Epithelial cell of esophagus (primary cell): ENCODE measurements at regions not wholly inside any gene's neighbourhood (a gene's known extent, or its start where the extent isn't known, plus 50 kb on each side); places are given as distances from the start of the nearest gene placed in this dataset.
A peak's percentile ranks its signal among the peaks of the same experiment; 100 is the strongest.
"Not testable (repeated sequence)": the region's sequence is repeated elsewhere in the genome, so short reads cannot be mapped to it uniquely, and the experiment has no call there.

Source experiments
- DNase-seq: peaks from one replicate; pipeline ENCODE4 v3.0.0; 2010; ENCODE audit warnings: low read depth
- H3K4me3 ChIP-seq: 2 replicates; pipeline ENCODE4 v1.5.1; 2011; ENCODE audit warnings: mild to moderate bottlenecking, low read length, control low read depth
- TF ChIP-seq, protein P1 (sequence below): IDR thresholded peaks from 2 replicates; pipeline ENCODE4 v1.5.1; 2011; ENCODE audit warnings: low read depth, mild to moderate bottlenecking, low read length, control low read depth, inconsistent platforms; ENCODE audit not compliant: insufficient read depth; ENCODE audit errors: missing control alignments

DNA sequence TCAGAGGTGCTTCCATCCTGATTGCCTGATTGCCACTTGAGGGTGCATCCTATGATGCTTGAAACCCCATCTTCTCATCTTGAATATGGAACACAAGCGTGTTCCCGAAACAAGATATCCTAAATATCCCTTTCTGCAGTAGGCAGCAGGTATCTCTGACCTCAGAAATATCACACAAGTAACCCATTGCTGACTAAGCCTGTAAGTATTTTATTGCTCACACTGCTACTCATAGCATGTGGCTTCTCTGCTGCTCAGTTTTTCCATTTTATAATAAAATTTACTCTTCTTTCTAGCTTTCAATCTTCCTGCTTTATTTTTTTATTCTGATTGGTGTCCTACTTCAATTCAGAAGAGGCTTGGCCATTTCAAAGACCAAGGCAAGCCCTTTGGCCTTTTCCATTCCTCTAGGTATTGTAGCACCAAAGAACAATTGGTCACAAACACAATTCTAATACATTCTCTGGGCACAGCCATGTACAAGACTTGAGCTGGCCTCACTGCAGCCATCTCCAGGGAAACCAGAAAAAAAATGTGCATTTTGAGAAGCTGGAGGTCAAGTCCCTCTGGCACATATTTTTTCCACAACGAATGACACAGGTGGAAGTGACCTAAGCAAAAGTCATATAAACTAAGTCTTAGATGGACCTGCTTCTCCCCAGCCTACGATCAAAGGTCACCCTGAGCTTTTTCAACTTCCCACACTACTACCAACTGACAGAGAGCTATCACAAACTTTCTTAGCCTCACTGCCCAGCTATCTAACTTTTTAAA, 107.0 kb downstream of the OR13H1 start:
- H3K4me3 ChIP-seq: no peak overlapping the region
- TF ChIP-seq, protein P1, sequence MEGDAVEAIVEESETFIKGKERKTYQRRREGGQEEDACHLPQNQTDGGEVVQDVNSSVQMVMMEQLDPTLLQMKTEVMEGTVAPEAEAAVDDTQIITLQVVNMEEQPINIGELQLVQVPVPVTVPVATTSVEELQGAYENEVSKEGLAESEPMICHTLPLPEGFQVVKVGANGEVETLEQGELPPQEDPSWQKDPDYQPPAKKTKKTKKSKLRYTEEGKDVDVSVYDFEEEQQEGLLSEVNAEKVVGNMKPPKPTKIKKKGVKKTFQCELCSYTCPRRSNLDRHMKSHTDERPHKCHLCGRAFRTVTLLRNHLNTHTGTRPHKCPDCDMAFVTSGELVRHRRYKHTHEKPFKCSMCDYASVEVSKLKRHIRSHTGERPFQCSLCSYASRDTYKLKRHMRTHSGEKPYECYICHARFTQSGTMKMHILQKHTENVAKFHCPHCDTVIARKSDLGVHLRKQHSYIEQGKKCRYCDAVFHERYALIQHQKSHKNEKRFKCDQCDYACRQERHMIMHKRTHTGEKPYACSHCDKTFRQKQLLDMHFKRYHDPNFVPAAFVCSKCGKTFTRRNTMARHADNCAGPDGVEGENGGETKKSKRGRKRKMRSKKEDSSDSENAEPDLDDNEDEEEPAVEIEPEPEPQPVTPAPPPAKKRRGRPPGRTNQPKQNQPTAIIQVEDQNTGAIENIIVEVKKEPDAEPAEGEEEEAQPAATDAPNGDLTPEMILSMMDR: no peak
- peak; percentile 9 for DNase-seq

DNA sequence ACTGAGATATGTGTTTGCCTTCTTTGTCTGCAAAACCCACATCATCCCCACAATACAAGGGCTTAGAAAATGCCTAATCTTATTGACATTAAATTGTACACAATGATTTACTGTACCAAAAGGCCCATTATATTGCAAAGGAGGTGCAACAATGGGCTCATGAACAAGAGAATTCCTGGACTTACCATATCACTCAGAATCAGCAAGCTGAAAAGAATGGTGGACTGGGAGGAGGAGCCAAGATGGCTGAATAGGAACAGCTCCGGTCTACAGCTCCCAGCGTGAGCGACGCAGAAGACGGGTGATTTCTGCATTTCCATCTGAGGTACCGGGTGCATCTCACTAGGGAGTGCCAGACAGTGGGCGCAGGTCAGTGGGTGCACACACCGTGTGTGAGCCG, 119.9 kb downstream of the OR13H1 start:
- H3K4me3 ChIP-seq, DNase-seq: not testable (repeated sequence)

DNA sequence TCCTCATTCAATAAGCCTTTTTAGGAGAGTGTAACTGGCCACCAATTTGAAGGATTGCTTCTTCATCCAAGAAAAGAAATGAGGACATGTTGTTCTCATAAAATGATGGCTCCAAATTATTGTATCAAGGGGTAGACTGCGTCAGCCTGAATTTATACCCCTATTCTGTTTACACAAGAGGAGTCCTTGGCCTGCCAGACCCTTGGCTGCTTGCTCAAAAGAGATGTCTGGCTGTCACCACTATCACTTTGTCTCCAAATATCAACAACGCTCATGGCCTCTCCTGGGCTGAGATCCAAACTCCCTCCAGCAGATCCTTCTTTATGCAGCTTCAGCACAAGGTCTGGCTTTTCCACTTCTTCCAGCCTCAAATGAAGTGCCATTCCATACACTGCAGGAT, 127.9 kb downstream of the OR13H1 start:
- TF ChIP-seq, protein P1: no peak
- DNase-seq: no peak
- no peak overlapping the region for H3K4me3 ChIP-seq

DNA sequence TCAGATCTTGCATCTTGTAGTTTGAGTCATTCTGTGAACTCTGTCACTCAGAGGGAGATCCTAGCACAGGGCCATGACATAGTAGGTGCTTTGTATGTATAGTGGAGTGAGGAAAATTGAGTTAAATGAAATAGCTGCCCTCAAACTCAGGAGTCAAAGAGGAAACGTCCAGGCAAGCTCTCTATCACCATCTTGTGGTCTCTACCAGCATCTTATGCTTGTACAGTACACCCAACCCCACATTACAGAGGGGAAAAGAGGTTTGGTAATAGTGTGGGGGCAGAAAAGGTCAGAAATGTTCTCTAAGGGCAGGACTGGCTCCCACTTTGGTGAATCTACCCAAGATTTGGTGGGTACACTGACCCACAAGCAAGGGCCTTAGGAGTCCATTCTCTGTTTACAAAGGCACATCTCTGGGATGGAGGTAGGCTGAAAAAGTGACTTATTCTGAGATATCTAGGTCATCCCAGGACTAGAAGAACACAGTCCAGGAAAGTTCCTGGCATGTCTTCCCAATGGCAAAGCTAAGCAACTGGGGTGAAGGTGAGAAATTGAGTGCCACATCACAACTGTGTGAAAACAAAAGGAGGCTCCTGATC, 131.8 kb downstream of the OR13H1 start:
- TF ChIP-seq, protein P1: peak; percentile 48
- DNase-seq: peak; percentile 13
- H3K4me3 ChIP-seq: no peak overlapping the region

DNA sequence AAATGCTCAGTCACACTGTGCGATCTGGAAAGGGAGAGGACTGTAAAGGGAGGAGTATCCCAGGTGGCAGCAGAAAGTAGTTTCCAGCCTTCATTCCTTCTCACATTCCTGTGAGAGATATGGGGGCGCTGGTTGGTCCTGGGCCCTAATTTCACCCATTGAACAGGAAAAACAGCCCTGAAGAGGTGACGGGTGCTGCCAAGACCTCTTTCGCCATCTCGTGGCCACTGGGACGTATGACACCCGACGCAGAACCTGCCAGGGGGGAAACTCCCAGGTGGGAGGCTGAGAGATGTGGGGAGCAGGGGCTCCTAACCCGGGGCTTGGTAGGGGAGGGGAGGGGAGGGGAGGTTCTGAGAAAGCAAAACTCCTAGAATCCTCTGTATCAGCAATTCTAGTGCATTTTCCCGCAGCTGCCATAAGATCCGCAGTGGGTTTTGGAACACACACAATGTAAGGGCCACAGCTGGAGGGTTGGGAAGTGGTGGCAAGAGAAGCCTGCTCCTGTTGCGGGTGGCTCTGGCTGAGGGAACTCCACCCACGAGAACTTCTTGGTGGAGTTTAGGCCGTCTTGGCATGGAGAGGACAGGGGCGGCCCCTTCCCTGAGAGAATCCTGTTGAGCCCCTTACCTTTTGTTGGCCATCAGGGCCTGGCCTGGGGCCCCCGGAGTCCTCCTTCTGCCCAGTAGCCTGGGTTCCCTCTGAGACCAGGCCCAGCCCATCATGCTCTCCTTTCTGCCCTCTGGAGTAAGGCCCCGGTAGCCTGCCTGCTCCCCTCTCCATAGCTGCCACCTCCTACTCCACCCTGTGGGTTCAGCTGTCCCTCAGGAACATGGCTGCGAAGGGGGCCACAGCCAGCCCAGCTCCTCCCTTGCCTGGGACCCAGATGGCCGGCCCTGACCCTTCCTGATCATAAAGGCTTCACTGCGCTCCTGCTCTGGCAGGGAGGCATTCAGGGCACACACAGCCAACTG, 134.1 kb downstream of the OR13H1 start:
- TF ChIP-seq, protein P1: peak; percentile 55
- no peak overlapping the region for H3K4me3 ChIP-seq
- DNase-seq: peak; percentile 29

DNA sequence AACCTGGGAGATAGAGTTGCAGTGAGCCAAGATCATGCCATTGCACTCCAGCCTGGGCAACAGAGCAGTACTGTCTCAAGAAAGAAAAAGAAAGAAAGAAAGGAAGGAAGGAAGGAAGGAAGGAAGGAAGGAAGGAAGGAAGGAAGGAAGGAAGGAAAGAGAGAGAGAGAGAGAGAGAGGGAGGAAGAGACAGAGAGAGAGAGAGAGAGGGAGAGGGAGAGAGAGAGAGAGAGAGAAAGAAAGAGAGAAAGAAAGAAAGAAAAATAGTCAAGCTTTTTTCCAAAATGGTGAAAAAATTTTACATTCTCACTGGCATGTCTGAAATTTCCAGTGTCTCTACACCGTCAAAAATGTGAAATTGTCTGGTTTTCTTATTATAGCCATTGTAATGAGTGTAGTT, 138.9 kb downstream of the OR13H1 start:
- DNase-seq, H3K4me3 ChIP-seq: not testable (repeated sequence)

DNA sequence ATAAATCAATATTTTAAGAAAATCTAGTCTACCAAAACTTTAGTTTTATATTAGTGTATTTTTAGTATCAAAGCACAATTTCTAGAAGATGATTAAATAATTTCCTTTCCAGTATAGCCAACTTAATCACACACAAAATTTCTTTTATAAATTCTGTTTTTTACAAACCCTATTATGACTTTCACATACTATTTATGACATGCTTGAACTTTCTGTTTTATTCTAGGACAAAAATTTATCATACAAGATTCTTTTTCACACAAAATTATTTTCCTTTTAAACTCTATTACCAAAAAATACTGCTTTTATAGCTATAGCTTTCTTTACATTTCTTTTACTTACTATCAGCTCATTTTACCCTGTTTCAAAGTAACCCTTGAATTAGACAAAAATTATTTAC, 149.5 kb downstream of the OR13H1 start:
- TF ChIP-seq, protein P1: no peak
- H3K4me3 ChIP-seq: no peak overlapping the region
- no peak for DNase-seq

DNA sequence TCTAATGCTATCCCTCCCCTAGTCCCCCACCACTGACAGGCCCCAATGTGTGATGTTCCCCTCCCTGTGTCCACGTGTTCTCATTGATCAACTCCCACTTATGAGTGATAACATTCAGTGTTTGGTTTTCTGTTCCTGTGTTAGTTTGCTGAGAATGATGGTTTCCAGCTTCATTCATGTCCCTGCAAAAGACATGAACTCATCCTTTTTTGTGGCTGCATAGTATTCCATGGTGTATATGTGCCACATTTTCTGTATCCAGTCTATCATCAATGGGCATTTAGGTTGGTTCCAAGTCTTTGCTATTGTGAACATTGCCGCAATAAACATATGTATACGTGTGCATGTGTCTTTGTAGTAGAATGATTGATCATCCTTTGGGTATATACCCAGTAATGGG, 153.1 kb downstream of the OR13H1 start:
- H3K4me3 ChIP-seq, DNase-seq: not testable (repeated sequence)
